Epithelial cell of esophagus (primary cell): ENCODE measurements at regions not wholly inside any gene's neighbourhood (a gene's known extent, or its start where the extent isn't known, plus 50 kb on each side); places are given as distances from the start of the nearest gene placed in this dataset.
"Not testable (repeated sequence)": the region's sequence is repeated elsewhere in the genome, so short reads cannot be mapped to it uniquely, and the experiment has no call there.

Experiments
- DNase-seq: peaks from one replicate; pipeline ENCODE4 v3.0.0; 2010; ENCODE audit warnings: low read depth
- H3K4me3 ChIP-seq: 2 replicates; pipeline ENCODE4 v1.5.1; 2011; ENCODE audit warnings: mild to moderate bottlenecking, low read length, control low read depth
- CTCF ChIP-seq: IDR thresholded peaks from 2 replicates; pipeline ENCODE4 v1.5.1; 2011; ENCODE audit warnings: low read depth, mild to moderate bottlenecking, low read length, control low read depth, inconsistent platforms; ENCODE audit not compliant: insufficient read depth; ENCODE audit errors: missing control alignments

- H3K4me3 ChIP-seq: no peak overlapping the region
- no peak for TF ChIP-seq CTCF
Observed at GRCh38 chr11:134993691-134994243, 581.7 kb upstream of the B3GAT1 start.

DNA sequence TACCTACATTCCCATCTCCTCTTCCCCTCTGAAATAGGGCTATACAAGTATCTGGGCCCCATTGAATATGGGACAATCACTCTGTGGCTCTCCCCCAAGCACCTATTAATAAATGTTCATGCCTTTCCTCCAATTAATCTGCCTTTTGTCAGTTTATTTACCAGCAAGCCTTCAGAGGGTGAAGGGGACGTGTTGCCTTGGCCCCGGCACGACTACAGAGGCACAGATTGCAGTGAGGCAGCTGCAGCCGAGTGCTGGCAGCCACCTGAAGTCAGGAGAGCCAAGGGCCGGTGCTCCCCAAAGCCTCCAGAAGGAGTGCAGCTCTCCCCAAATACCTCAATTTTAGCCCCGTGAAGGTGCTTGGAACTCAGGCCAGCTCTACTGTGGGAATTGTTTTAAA, 580.9 kb upstream of the B3GAT1 start:
- no peak for TF ChIP-seq CTCF
- DNase-seq: no peak
- no peak overlapping the region for H3K4me3 ChIP-seq

More at GRCh38 chr11:134993691-134994243, 581.7 kb upstream of the B3GAT1 start:
- no peak for DNase-seq

GRCh38 chr11:134988495-134988894, 576.5 kb upstream of the B3GAT1 start:
- TF ChIP-seq CTCF: no peak
- no peak for DNase-seq
- H3K4me3 ChIP-seq: no peak overlapping the region

DNA sequence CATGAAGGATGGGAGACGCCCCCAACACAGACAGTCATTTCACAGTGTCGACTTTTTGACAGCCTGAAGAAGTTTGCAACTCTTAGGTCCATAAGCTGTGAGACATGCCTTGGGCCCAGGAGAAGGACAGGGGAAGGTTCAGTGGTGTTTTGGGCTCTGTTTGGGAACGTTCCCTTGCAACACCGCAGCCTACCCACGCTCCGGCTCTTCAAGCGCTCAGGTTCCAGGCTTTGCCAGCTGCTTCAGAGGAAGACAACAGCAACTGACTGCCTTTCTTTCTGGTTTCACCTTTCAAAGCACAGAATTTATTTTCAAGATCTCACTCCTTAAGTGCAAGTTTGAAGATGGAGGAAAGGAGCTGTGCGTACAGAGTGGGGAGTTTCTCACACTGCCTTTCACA, 575.8 kb upstream of the B3GAT1 start:
- no peak for TF ChIP-seq CTCF
- no peak for DNase-seq
- no peak overlapping the region for H3K4me3 ChIP-seq

- no peak for DNase-seq
- no peak for TF ChIP-seq CTCF
- no peak overlapping the region for H3K4me3 ChIP-seq
Observed at GRCh38 chr11:134987223-134987768, 575.3 kb upstream of the B3GAT1 start.

DNA sequence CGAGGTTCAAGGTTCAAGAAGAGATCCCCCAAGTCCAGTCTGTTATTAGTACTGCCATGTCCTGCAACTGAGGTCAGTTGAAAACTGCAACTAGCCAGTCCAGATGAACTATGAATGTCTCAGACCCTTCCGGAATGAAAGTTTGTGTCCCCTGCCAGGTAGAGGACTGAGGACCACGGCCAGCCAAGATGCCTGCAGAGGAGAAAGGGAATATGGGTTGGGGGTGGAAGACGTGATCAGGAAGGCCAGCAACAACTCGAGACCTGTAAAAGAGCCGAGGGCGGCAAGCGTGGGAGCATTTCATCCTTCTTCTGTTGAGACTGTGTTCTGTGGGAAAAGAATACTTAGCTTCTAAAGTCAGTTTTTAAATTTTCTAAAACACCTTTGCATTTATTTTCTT, 572.4 kb upstream of the B3GAT1 start:
- H3K4me3 ChIP-seq: no peak overlapping the region
- TF ChIP-seq CTCF: no peak
- no peak for DNase-seq

DNA sequence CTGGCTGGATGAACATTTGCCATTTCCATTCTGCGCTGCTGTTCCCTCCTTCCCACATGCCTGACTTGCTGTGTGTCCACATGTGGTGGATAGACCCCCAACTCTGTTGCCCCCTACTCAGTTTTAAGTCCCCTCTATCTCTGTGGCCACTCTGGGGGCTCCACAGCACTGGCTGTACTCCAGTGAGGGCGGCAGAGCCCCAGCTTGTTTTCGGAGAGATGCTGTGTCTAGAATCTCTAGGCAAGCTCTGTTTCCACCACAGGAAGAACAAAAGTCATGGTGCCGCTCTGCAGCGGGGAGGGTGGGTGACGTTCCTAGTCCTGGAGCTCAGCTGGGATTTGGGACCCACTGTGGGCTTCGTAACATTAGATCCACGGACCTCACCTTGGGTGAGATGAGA, 570.4 kb upstream of the B3GAT1 start:
- H3K4me3 ChIP-seq, DNase-seq: not testable (repeated sequence)
